GM19240 (cell line): ENCODE measurements at regions not wholly inside any gene's neighbourhood (a gene's known extent, or its start where the extent isn't known, plus 50 kb on each side); places are given as distances from the start of the nearest gene placed in this dataset.

Experiments
- DNase-seq: peaks from one replicate; pipeline ENCODE4 v3.0.0; 2011; ENCODE audit warnings: low spot score; ENCODE audit not compliant: insufficient read length

GRCh38 chr7:10662982-10663884, 310.4 kb upstream of the PHF14 start:
- DNase-seq, result no peak

- DNase-seq, result no peak
Measured at GRCh38 chr7:10672186-10672585, 301.5 kb upstream of the PHF14 start.

GRCh38 chr7:10677211-10677610, 296.5 kb upstream of the PHF14 start:
- DNase-seq, result no peak

- no peak for DNase-seq
Measured at GRCh38 chr7:10677668-10678232, 295.9 kb upstream of the PHF14 start.

GRCh38 chr7:10684606-10685005, 289.1 kb upstream of the PHF14 start:
- no peak for DNase-seq

- no peak for DNase-seq
Measured at GRCh38 chr7:10685040-10685439, 288.6 kb upstream of the PHF14 start.

GRCh38 chr7:10688544-10688943, 285.1 kb upstream of the PHF14 start:
- no peak for DNase-seq

GRCh38 chr7:10696064-10696463, 277.6 kb upstream of the PHF14 start:
- DNase-seq, result no peak

- DNase-seq, result no peak
Measured at GRCh38 chr7:10703059-10703458, 270.6 kb upstream of the PHF14 start.

- no peak for DNase-seq
Measured at GRCh38 chr7:10703981-10704380, 269.7 kb upstream of the PHF14 start.

- DNase-seq, result no peak
Measured at GRCh38 chr7:10704653-10705052, 269.0 kb upstream of the PHF14 start.

- peak; percentile 46 for DNase-seq
Measured at GRCh38 chr7:10706875-10707493, 266.7 kb upstream of the PHF14 start.

GRCh38 chr7:10707519-10707918, 266.2 kb upstream of the PHF14 start:
- no peak for DNase-seq

- DNase-seq, result no peak
Measured at GRCh38 chr7:10708447-10708846, 265.2 kb upstream of the PHF14 start.

- no peak for DNase-seq
Measured at GRCh38 chr7:10718768-10719167, 254.9 kb upstream of the PHF14 start.

- no peak for DNase-seq
Measured at GRCh38 chr7:10720042-10720441, 253.6 kb upstream of the PHF14 start.

- DNase-seq, result no peak
Measured at GRCh38 chr7:10721289-10721688, 252.4 kb upstream of the PHF14 start.

GRCh38 chr7:10723832-10724231, 249.8 kb upstream of the PHF14 start:
- DNase-seq, result no peak

- no peak for DNase-seq
Measured at GRCh38 chr7:10724449-10724848, 249.2 kb upstream of the PHF14 start.

- DNase-seq, result no peak
Measured at GRCh38 chr7:10727636-10728035, 246.0 kb upstream of the PHF14 start.

GRCh38 chr7:10731253-10731773, 242.4 kb upstream of the PHF14 start:
- no peak for DNase-seq

GRCh38 chr7:10733747-10734146, 239.9 kb upstream of the PHF14 start:
- DNase-seq, result no peak
